MCF 10A (cell line): ENCODE measurements at regions not wholly inside any gene's neighbourhood (a gene's known extent, or its start where the extent isn't known, plus 50 kb on each side); places are given as distances from the start of the nearest gene placed in this dataset.

Experiments used
- BruUV-seq: library from RNA; stranded (reverse); fragments of 400-500 nt; replicated peaks from 2 replicates; lab custom pipeline; 2021; lab: Mats Ljungman, UMichigan
- CTCF ChIA-PET: fragments of 300-600 bp; sonication (Branson Sonifier 250); formaldehyde crosslinking; extraction: SDS; loops from one replicate; lab custom pipeline; 2021; ENCODE audit warnings: antibody characterized with exemption, inconsistent platforms; lab: Yijun Ruan, JAX
- POLR2A ChIA-PET: fragments of 300-600, 350-650 bp; sonication (Branson Sonifier 250); formaldehyde crosslinking; extraction: SDS; loops from one replicate; lab custom pipeline; 2020; ENCODE audit warnings: antibody characterized with exemption, inconsistent platforms; lab: Yijun Ruan, JAX
- DNase-seq: peaks from one replicate; pipeline ENCODE4 v3.0.0-alpha.2; 2018; ENCODE audit not compliant: unreplicated experiment
- H3K27ac Mint-ChIP-seq: one replicate; pipeline ENCODE4 v1.8.0; 2022; ENCODE audit warnings: mild to moderate bottlenecking, low read depth, mixed read lengths; ENCODE audit not compliant: unreplicated experiment
- H3K27me3 Mint-ChIP-seq: one replicate; pipeline ENCODE4 v1.8.0; 2022; ENCODE audit warnings: mixed read lengths; ENCODE audit not compliant: insufficient read depth, unreplicated experiment
- H3K36me3 Mint-ChIP-seq: one replicate; pipeline ENCODE4 v1.8.0; 2022; ENCODE audit warnings: mild to moderate bottlenecking, moderate library complexity, mixed read lengths; ENCODE audit not compliant: insufficient read depth, unreplicated experiment
- H3K4me1 Mint-ChIP-seq: one replicate; pipeline ENCODE4 v1.8.0; 2022; ENCODE audit warnings: mixed read lengths; ENCODE audit not compliant: insufficient read depth, unreplicated experiment
- H3K4me3 Mint-ChIP-seq: one replicate; pipeline ENCODE4 v1.8.0; 2022; ENCODE audit warnings: mild to moderate bottlenecking, moderate library complexity, mixed read lengths; ENCODE audit not compliant: unreplicated experiment
- H3K9me3 Mint-ChIP-seq: one replicate; pipeline ENCODE4 v1.8.0; 2022; ENCODE audit warnings: mixed read lengths; ENCODE audit not compliant: unreplicated experiment
- intact Hi-C: fragments of 100-400 bp; cut with micrococcal nuclease; formaldehyde crosslinking; loops from 2 replicates; pipeline ENCODE4 v1.14.1; 2022
- TF ChIP-seq, protein P1 (sequence below): fragments of 200-600 bp; IDR thresholded peaks from one replicate; pipeline ENCODE4 v1.8.0; 2022; ENCODE audit warnings: antibody characterized with exemption, mild to moderate bottlenecking; ENCODE audit not compliant: unreplicated experiment

DNA sequence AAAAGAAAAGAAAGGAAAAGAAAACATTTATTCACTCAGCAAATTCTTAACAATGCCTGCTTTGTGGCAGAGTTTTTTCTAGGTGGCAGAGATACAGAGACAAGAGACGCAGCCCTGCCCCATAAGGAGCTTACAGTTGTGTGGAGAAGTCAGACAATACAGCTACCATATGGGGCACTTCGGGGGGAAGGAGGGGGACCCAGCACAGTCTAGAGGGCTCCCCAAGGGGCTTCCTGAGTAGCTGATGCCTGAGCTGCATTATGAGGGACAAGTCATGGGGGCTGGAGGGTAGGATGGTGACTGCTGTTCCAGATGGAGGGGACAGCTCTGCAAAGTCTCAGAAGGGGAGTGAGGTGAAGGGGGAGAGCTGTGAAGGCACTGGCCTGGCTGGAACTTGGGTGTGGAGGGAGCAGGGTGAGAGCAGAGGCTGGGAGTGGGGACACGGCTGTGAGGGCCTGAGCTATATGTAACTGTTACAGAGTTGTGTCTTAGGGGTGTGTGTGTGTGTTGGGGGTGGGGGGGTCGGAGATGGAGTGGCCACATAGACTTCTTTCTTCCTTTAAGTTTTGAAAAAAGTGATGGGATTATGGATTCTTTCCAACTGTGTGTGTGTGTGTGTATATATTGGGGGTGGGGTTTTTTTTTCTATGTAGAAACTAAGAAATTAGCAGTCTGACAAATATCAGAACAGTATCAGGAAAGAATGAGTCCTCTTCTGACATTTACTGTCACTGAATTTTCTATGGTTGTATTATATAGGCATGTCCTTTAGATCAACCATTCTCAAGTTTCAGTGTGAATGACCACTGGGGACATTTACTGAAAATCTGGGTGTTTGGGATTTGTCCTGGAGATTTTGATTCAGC, 66.0 kb upstream of the HAAO start:
- H3K27me3 Mint-ChIP-seq: no peaks in the 10 kb centered on the region
- ChIA-PET CTCF (interaction anchor here (0.5 to 4.5 kb wide), 30 partner anchors 9 to 849 kb away, joined by 3 to 48 read pairs (median 4); no protein-coding TSS in a partner anchor), POLR2A (interaction anchor here (0.6 to 1.1 kb wide), 5 partner anchors 53 to 718 kb away, joined by 3 read pairs; no protein-coding TSS in a partner anchor)
- TF ChIP-seq, protein P1, sequence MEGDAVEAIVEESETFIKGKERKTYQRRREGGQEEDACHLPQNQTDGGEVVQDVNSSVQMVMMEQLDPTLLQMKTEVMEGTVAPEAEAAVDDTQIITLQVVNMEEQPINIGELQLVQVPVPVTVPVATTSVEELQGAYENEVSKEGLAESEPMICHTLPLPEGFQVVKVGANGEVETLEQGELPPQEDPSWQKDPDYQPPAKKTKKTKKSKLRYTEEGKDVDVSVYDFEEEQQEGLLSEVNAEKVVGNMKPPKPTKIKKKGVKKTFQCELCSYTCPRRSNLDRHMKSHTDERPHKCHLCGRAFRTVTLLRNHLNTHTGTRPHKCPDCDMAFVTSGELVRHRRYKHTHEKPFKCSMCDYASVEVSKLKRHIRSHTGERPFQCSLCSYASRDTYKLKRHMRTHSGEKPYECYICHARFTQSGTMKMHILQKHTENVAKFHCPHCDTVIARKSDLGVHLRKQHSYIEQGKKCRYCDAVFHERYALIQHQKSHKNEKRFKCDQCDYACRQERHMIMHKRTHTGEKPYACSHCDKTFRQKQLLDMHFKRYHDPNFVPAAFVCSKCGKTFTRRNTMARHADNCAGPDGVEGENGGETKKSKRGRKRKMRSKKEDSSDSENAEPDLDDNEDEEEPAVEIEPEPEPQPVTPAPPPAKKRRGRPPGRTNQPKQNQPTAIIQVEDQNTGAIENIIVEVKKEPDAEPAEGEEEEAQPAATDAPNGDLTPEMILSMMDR: no peak
- H3K36me3 Mint-ChIP-seq: no peaks in the 10 kb centered on the region
- no peak for DNase-seq
- no peaks in the 10 kb centered on the region for H3K9me3 Mint-ChIP-seq
- no peak overlapping the region for H3K4me3 Mint-ChIP-seq
- peaks cover 17% of the 10 kb centered on the region for H3K4me1 Mint-ChIP-seq
- intact Hi-C loops: loop anchor here (1.0 to 5.0 kb wide), 8 partner anchors 30 to 682 kb away; no protein-coding TSS in a partner anchor
- no TSS peak for BruUV-seq
- peak overlapping the region; percentile 41 for H3K27ac Mint-ChIP-seq

DNA sequence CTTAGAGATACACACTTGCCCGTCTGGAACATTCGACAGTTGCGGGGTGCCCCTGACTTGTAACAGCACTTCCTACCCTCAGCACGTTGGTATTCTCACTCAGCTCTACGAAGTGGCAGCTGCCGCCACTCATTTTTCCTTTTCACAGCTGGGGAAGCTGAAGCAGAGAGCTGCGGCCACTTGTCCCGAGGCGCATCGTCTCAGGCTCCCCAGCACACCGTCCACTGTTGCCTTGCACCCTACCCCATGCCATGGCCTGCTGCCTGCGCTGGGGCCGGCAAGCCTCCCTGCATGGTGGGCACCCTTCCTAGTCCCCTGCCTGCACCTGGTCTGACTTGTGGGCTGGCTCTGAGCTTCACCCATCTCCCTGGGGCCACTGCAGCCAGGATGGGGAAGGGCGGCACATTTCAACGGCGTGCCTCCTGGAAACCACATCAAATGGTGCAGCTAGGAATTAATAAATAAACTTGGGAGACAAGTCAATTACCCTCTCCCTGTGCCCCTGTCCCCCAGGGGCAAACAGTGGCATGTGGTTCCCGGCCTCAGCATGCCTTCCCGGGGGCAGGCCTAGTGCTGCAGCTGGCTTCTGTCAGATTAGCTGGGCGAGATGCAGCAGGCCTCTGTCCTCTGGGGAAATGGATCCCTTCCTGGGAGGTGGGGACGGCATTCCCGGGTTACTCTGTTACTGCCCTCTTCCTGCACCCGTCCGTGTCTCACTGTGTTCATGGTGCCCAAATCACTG, 64.7 kb upstream of the HAAO start:
- Mint-ChIP-seq H3K4me3 (no peak overlapping the region), H3K36me3 (no peaks in the 10 kb centered on the region), H3K4me1 (peaks cover 17% of the 10 kb centered on the region), H3K27ac (no peak overlapping the region), H3K27me3 (no peaks in the 10 kb centered on the region), H3K9me3 (no peaks in the 10 kb centered on the region)
- DNase-seq: no peak
- ChIA-PET POLR2A (interaction anchor here (0.6 kb wide), 1 partner anchor 567 kb away, joined by 3 read pairs; no protein-coding TSS in a partner anchor), CTCF (interaction anchor here (0.7 to 4.5 kb wide), 9 partner anchors 10 to 720 kb away, joined by 3 to 48 read pairs (median 4); no protein-coding TSS in a partner anchor)
- intact Hi-C loops: loop anchor here (5.0 kb wide), 3 partner anchors 70 to 230 kb away; no protein-coding TSS in a partner anchor
- TF ChIP-seq, protein P1: no peak
- no TSS peak for BruUV-seq

DNA sequence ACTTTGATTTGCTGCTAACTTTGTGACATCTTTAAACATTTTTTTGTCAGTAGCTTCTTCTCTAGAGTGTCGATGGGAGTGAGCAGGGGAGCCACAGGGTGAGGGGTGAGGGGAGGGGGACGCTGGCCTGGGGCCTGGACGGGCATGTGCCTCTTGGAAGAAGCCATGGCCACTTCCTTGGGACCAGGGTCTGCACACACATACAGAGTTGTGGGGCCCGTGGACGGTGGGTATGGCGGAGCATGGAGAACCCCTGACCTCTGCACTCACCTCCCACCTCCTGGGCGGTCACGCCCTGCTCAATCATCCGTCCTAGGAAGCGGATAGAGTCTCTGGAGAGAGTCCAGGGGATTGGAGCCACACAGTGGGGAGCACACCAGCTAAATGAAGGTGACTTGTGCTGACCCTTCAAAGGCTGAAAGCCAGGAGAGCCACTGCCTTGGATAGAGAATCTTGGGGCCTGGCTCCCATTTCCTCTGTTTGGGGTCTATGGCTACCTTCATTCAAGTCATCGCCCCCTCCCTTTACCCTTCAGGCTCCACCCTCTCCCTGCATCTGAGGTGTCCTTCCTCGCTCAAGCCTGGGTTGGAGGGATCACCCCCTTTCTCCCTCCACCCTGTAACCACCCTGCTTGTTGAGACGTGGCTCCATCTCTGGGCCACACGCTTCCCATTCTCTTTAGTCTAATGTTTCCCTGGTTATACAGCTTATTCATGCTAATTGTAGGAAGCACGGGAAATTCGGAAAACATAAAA, 63.9 kb upstream of the HAAO start:
- intact Hi-C loops: loop anchor here (5.0 kb wide), 3 partner anchors 71 to 231 kb away; no protein-coding TSS in a partner anchor
- no peak for DNase-seq
- ChIA-PET POLR2A (no interaction called here), CTCF (interaction anchor here (0.6 to 4.5 kb wide), 8 partner anchors 27 to 721 kb away, joined by 3 to 48 read pairs (median 4); no protein-coding TSS in a partner anchor)
- no TSS peak for BruUV-seq
- Mint-ChIP-seq H3K9me3 (no peaks in the 10 kb centered on the region), H3K4me1 (peaks cover 17% of the 10 kb centered on the region), H3K27me3 (no peaks in the 10 kb centered on the region), H3K36me3 (no peaks in the 10 kb centered on the region), H3K27ac (no peak overlapping the region), H3K4me3 (no peak overlapping the region)
- TF ChIP-seq, protein P1: no peak
